T-cell (primary cell): ENCODE measurements at regions not wholly inside any gene's neighbourhood (a gene's known extent, or its start where the extent isn't known, plus 50 kb on each side); places are given as distances from the start of the nearest gene placed in this dataset.
"Not testable (repeated sequence)": the region's sequence is repeated elsewhere in the genome, so short reads cannot be mapped to it uniquely, and the experiment has no call there.

ENCODE experiments used
- ATAC-seq, 4 experiments: fragments of 200-7000 bp in 3 of 4; fragments of 150-1000 bp in 1 of 4; cut with Tn5 transposase; replicated peaks in 1 of 4; 1 replicate in 3 of 4; 2 replicates in 1 of 4; pipeline ENCODE4 v1.10.0; 2021; ENCODE audit warnings: moderate library complexity in 3 of 4, mild to moderate bottlenecking in 2 of 4, moderate number of reproducible peaks in 1 of 4
- CTCF ChIA-PET, 2 donors: fragments of 300-600 bp; sonication (Branson Sonifier 250); formaldehyde crosslinking; loops; one replicate each; lab custom pipeline; 2022; ENCODE audit warnings: antibody characterized with exemption in 2 of 2; lab: Charles Lee
- POLR2A ChIA-PET, 2 donors: fragments of 300-600 bp; sonication (Branson Sonifier 250); formaldehyde crosslinking; loops; one replicate each; lab custom pipeline; 2022; ENCODE audit warnings: antibody characterized with exemption in 2 of 2; lab: Charles Lee
- DNase-seq, 35 experiments: peaks; one replicate each; pipeline versions ENCODE4 v3.0.0 to v3.0.0-alpha.2; 2013 to 2023
- H3K27ac ChIP-seq: one replicate; pipeline ENCODE4 v1.5.1; 2013; ENCODE audit warnings: low read length
- H3K27me3 ChIP-seq, 2 experiments: replicated peaks in 1 of 2; 1 replicate in 1 of 2; 2 replicates in 1 of 2; pipeline versions ENCODE4 v1.6.1 to v1.7.0; 2013; ENCODE audit warnings: low read length in 1 of 2, mixed read lengths in 1 of 2; ENCODE audit not compliant: control insufficient read depth in 2 of 2, insufficient read depth in 2 of 2; ENCODE audit errors: extremely low read depth in 1 of 2
- H3K36me3 ChIP-seq, 2 donors: 1 replicate in 1 of 2; 2 replicates in 1 of 2; pipeline versions ENCODE4 v1.6.1 to v1.7.0; 2013; ENCODE audit warnings: low read length in 1 of 2; ENCODE audit not compliant: control insufficient read depth in 2 of 2, insufficient read depth in 1 of 2; ENCODE audit errors: extremely low read depth in 1 of 2
- H3K4me1 ChIP-seq, 2 experiments: 1 replicate in 1 of 2; 2 replicates in 1 of 2; pipeline versions ENCODE4 v1.6.1 to v1.7.0; 2013; ENCODE audit warnings: low read length in 2 of 2, mixed read lengths in 1 of 2; ENCODE audit not compliant: insufficient read depth in 2 of 2, control insufficient read depth in 1 of 2; ENCODE audit errors: extremely low read depth in 1 of 2
- H3K4me3 ChIP-seq, 2 donors: 1 replicate in 1 of 2; 2 replicates in 1 of 2; pipeline versions ENCODE4 v1.5.1 to v1.7.0; 2013; ENCODE audit warnings: mild to moderate bottlenecking in 2 of 2, low read length in 1 of 2, moderate library complexity in 1 of 2; ENCODE audit not compliant: control insufficient read depth in 1 of 2; ENCODE audit errors: extremely low read depth in 1 of 2
- H3K9me3 ChIP-seq: 2 replicates; pipeline ENCODE4 v1.7.0; 2013
- H3K27ac Mint-ChIP-seq, 2 donors: one replicate each; pipeline ENCODE4 v1.8.0; 2020 to 2021; ENCODE audit warnings: mild to moderate bottlenecking in 2 of 2, mixed read lengths in 2 of 2
- H3K27me3 Mint-ChIP-seq, 2 donors: one replicate each; pipeline ENCODE4 v1.8.0; 2021 to 2022; ENCODE audit warnings: mixed read lengths in 2 of 2
- H3K36me3 Mint-ChIP-seq: one replicate; pipeline ENCODE4 v1.8.0; 2021; ENCODE audit warnings: mixed read lengths
- H3K4me1 Mint-ChIP-seq, 3 donors: one replicate each; pipeline ENCODE4 v1.8.0; 2020 to 2022; ENCODE audit warnings: mixed read lengths in 3 of 3, mild to moderate bottlenecking in 1 of 3
- H3K4me3 Mint-ChIP-seq, 3 donors: one replicate each; pipeline ENCODE4 v1.8.0; 2020 to 2022; ENCODE audit warnings: mild to moderate bottlenecking in 3 of 3, mixed read lengths in 3 of 3, moderate library complexity in 3 of 3
- H3K9me3 Mint-ChIP-seq, 3 donors: one replicate each; pipeline ENCODE4 v1.8.0; 2020 to 2022; ENCODE audit warnings: mixed read lengths in 3 of 3
- WGBS: methylation state at CpG from one replicate; pipeline ENCODE4 v1.1.5; 2013; ENCODE audit warnings: missing lambda C conversion rate; ENCODE audit not compliant: insufficient coverage; 5-methylcytosine and 5-hydroxymethylcytosine counted together

- no peaks in the 10 kb centered on the region for H3K36me3 ChIP-seq
- ChIA-PET CTCF (no interaction called here), POLR2A (no interaction called here)
- no peak overlapping the region for H3K27ac ChIP-seq
- no peaks in the 10 kb centered on the region for H3K9me3 ChIP-seq
- Mint-ChIP-seq H3K9me3 (peaks cover 5 to 25% (median 8%) of the 10 kb centered on the region in 3 donors), H3K4me1 (no peaks in the 10 kb centered on the region), H3K27me3 (no peaks in the 10 kb centered on the region), H3K27ac (no peak overlapping the region), H3K36me3 (no peaks in the 10 kb centered on the region), H3K4me3 (no peak overlapping the region)
- no peak for DNase-seq
- no CpG with 5 or more reads among the region's 3 CpGs for WGBS
- no peak for ATAC-seq
- no peaks in the 10 kb centered on the region for H3K4me1 ChIP-seq
- no peak overlapping the region for H3K4me3 ChIP-seq
- H3K27me3 ChIP-seq, result no peaks in the 10 kb centered on the region
Observed at GRCh38 chr6:81547149-81547548, 205.3 kb downstream of the TENT5A start.

DNA sequence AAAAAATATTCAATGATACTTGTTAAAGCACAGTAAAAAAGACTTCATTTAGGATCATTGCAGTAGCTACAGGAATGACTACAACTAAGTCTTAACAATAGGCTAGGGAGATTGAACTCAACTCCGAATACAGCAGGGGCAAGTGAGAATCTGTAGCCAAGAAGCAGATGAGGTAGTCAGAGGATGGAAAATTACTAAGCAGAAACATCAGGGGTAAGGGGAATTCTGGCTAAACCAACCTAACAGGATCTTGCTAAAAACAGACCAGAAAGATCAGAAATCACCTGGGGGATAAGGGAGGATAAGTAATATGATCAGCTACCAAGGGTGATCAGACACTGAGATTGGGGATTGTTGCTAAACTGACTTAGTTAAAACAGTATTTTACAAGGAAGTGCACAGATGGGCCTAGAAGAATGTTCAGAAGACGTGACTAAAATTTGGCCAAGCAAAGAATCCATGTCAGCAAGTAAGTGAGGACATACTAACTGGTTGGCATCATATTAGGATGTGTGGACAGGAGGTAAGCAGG, 217.5 kb downstream of the TENT5A start:
- POLR2A ChIA-PET, result no interaction called here
- no peaks in the 10 kb centered on the region for H3K27me3 Mint-ChIP-seq

GRCh38 chr6:81531869-81532561, 220.5 kb downstream of the TENT5A start:
- ChIA-PET POLR2A (no interaction called here), CTCF (no interaction called here)
- no peaks in the 10 kb centered on the region for H3K27me3 ChIP-seq
- H3K27ac ChIP-seq, result no peak overlapping the region
- no peaks in the 10 kb centered on the region for H3K36me3 Mint-ChIP-seq
- H3K4me1 Mint-ChIP-seq, result no peaks in the 10 kb centered on the region
- H3K4me1 ChIP-seq, result no peaks in the 10 kb centered on the region
- H3K27ac Mint-ChIP-seq, result no peak overlapping the region
- H3K27me3 Mint-ChIP-seq, result no peaks in the 10 kb centered on the region
- ATAC-seq (no peak), DNase-seq (no peak)
- H3K9me3 ChIP-seq, result no peaks in the 10 kb centered on the region
- H3K36me3 ChIP-seq, result no peaks in the 10 kb centered on the region
- no peak overlapping the region for H3K4me3 Mint-ChIP-seq
- peaks cover 2 to 8% (median 3%) of the 10 kb centered on the region in 3 donors for H3K9me3 Mint-ChIP-seq
- H3K4me3 ChIP-seq, result no peak overlapping the region
- WGBS, result no CpG with 5 or more reads among the region's 3 CpGs

More for the DNA sequence above, 217.5 kb downstream of the TENT5A start:
- H3K27me3 ChIP-seq, result no peaks in the 10 kb centered on the region
- H3K9me3 ChIP-seq, result no peaks in the 10 kb centered on the region
- no peaks in the 10 kb centered on the region for H3K4me1 Mint-ChIP-seq
- ATAC-seq (no peak), DNase-seq (no peak)
- no peak overlapping the region for H3K27ac ChIP-seq
- H3K4me3 Mint-ChIP-seq, result no peak overlapping the region
- H3K36me3 ChIP-seq, result no peaks in the 10 kb centered on the region
- peaks cover 3 to 7% (median 6%) of the 10 kb centered on the region in 3 donors for H3K9me3 Mint-ChIP-seq
- no peaks in the 10 kb centered on the region for H3K36me3 Mint-ChIP-seq
- no CpG with 5 or more reads among the region's 2 CpGs for WGBS
- H3K4me1 ChIP-seq, result no peaks in the 10 kb centered on the region
- H3K27ac Mint-ChIP-seq, result no peak overlapping the region
- CTCF ChIA-PET, result no interaction called here
- H3K4me3 ChIP-seq, result no peak overlapping the region

DNA sequence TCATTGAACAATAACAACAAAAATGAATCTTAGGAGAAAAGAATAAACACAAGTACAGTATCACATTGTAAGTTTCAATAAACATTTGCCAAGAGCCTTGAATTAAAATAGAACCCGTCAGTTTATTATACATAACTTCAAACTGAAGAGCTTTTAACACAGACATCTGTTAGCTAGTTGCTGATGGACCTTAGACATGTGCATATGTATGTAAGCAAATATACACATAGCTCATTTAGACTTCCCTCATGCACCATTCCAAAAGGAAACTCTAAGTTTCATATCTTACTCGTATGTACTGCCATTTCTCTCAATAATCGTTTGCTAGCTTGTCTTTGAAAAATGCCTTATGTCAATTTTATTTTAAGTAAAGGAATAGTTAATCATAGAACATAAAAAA, 235.0 kb downstream of the TENT5A start:
- Mint-ChIP-seq H3K4me3 (no peak overlapping the region), H3K27me3 (no peaks in the 10 kb centered on the region), H3K36me3 (no peaks in the 10 kb centered on the region), H3K27ac (no peak overlapping the region), H3K9me3 (peaks cover 4 to 15% (median 5%) of the 10 kb centered on the region in 3 donors), H3K4me1 (no peaks in the 10 kb centered on the region)
- no CpG with 5 or more reads among the region's 3 CpGs for WGBS
- Histone ChIP-seq H3K9me3 (no peaks in the 10 kb centered on the region), H3K4me1 (no peaks in the 10 kb centered on the region), H3K36me3 (no peaks in the 10 kb centered on the region), H3K27me3 (no peaks in the 10 kb centered on the region), H3K27ac (no peak overlapping the region), H3K4me3 (no peak overlapping the region)
- ATAC-seq (no peak), DNase-seq (no peak)
- ChIA-PET POLR2A (no interaction called here), CTCF (interaction anchor here in 1 of 2 donors (0.6 kb wide), 1 partner anchor 22 kb away, joined by 3 read pairs; no protein-coding TSS in a partner anchor)

GRCh38 chr6:81515562-81516453, 236.7 kb downstream of the TENT5A start:
- Histone ChIP-seq H3K4me1 (no peaks in the 10 kb centered on the region), H3K27me3 (no peaks in the 10 kb centered on the region), H3K9me3 (no peaks in the 10 kb centered on the region), H3K27ac (no peak overlapping the region), H3K36me3 (no peaks in the 10 kb centered on the region), H3K4me3 (no peak overlapping the region)
- no peaks in the 10 kb centered on the region for H3K4me1 Mint-ChIP-seq
- H3K9me3 Mint-ChIP-seq, result peaks cover 5 to 20% (median 8%) of the 10 kb centered on the region in 3 donors
- ChIA-PET CTCF (no interaction called here), POLR2A (no interaction called here)
- WGBS, result 73% methylated on average over 6 of the region's 7 CpGs
- H3K36me3 Mint-ChIP-seq, result no peaks in the 10 kb centered on the region
- H3K27ac Mint-ChIP-seq, result no peak overlapping the region
- H3K4me3 Mint-ChIP-seq, result no peak overlapping the region
- DNase-seq, result no peak
- H3K27me3 Mint-ChIP-seq, result no peaks in the 10 kb centered on the region
- no peak for ATAC-seq

DNA sequence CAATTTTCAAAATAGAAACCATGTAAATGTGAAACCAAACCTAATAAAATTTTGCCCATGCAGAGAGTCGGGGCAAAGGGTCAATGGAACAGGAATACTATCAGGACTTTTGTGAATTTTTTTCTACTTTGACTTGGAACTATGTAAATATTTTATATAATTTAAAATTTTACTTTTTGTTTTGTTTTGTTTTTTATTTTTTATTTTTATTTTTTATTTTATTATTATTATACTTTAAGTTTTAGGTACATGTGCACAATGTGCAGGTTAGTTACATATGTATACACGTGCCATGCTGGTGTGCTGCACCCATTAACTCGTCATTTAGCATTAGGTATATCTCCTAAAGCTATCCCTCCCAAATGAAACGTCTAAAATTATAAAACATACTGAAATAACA, 238.3 kb downstream of the TENT5A start:
- H3K36me3 Mint-ChIP-seq, H3K27ac ChIP-seq, H3K27me3 Mint-ChIP-seq, H3K9me3 ChIP-seq, H3K27ac Mint-ChIP-seq, H3K4me1 ChIP-seq, DNase-seq, ATAC-seq, H3K4me3 ChIP-seq, H3K27me3 ChIP-seq, H3K4me3 Mint-ChIP-seq, H3K36me3 ChIP-seq, H3K4me1 Mint-ChIP-seq, CTCF ChIA-PET, POLR2A ChIA-PET: not testable (repeated sequence)
- peaks cover 4 to 20% (median 6%) of the 10 kb centered on the region in 3 donors for H3K9me3 Mint-ChIP-seq
- WGBS, result no CpG with 5 or more reads among the region's 4 CpGs
